HG02610 (cell line): ENCODE measurements at regions not wholly inside any gene's neighbourhood (a gene's known extent, or its start where the extent isn't known, plus 50 kb on each side); places are given as distances from the start of the nearest gene placed in this dataset.

Source experiments
- ATAC-seq: cut with Tn5 transposase; IDR thresholded peaks from one replicate; pipeline ENCODE4 v1.9.1; 2021; ENCODE audit warnings: mild to moderate bottlenecking, moderate library complexity; ENCODE audit not compliant: unreplicated experiment

GRCh38 chr17:77306790-77307478 lies 166.2 kb downstream of the SEC14L1 start:
- ATAC-seq = no peak

GRCh38 chr17:77307479-77308198 lies 166.9 kb downstream of the SEC14L1 start:
- ATAC-seq = no peak

GRCh38 chr17:77308861-77309726 lies 168.3 kb downstream of the SEC14L1 start:
- ATAC-seq = no peak

- no peak for ATAC-seq
Measured at GRCh38 chr17:77310336-77310735, 169.6 kb downstream of the SEC14L1 start.

GRCh38 chr17:77311371-77311981 lies 170.7 kb downstream of the SEC14L1 start:
- no peak for ATAC-seq

GRCh38 chr17:77312061-77312701 lies 171.4 kb downstream of the SEC14L1 start:
- no peak for ATAC-seq

- no peak for ATAC-seq
Measured at GRCh38 chr17:77312786-77313599, 172.2 kb downstream of the SEC14L1 start.

- no peak for ATAC-seq
Measured at GRCh38 chr17:77313831-77314230, 173.1 kb downstream of the SEC14L1 start.

GRCh38 chr17:77314601-77315000 lies 173.8 kb downstream of the SEC14L1 start:
- no peak for ATAC-seq

GRCh38 chr17:77315010-77315409 lies 174.2 kb downstream of the SEC14L1 start:
- ATAC-seq = no peak

GRCh38 chr17:77315551-77316190 lies 174.9 kb downstream of the SEC14L1 start:
- ATAC-seq = no peak

GRCh38 chr17:77316191-77316641 lies 175.4 kb downstream of the SEC14L1 start:
- ATAC-seq = no peak

- no peak for ATAC-seq
Measured at GRCh38 chr17:77316651-77317050, 175.9 kb downstream of the SEC14L1 start.

- ATAC-seq = no peak
Measured at GRCh38 chr17:77317091-77317750, 176.5 kb downstream of the SEC14L1 start.

GRCh38 chr17:77318021-77318420 lies 177.3 kb downstream of the SEC14L1 start:
- ATAC-seq = no peak

GRCh38 chr17:77318491-77319210 lies 177.9 kb downstream of the SEC14L1 start:
- no peak for ATAC-seq

- peak; percentile 41 for ATAC-seq
Measured at GRCh38 chr17:77319211-77320043, 178.7 kb downstream of the SEC14L1 start.
